CD4-positive, alpha-beta memory T cell (primary cell): ENCODE measurements at regions not wholly inside any gene's neighbourhood (a gene's known extent, or its start where the extent isn't known, plus 50 kb on each side); places are given as distances from the start of the nearest gene placed in this dataset.

Experiments used
- CTCF ChIA-PET: fragments of 350-600 bp; sonication (Branson Sonifier 250); formaldehyde crosslinking; loops from one replicate; lab custom pipeline; 2021; ENCODE audit warnings: inconsistent platforms; ENCODE audit not compliant: partially characterized antibody; lab: Charles Lee
- POLR2A ChIA-PET: fragments of 350-600 bp; sonication (Branson Sonifier 250); formaldehyde crosslinking; loops from one replicate; lab custom pipeline; 2021; ENCODE audit not compliant: partially characterized antibody; lab: Charles Lee
- DNase-seq, 5 donors: peaks; one replicate each; pipeline versions ENCODE4 v3.0.0 to v3.0.0-alpha.2; 2020 to 2022; ENCODE audit warnings: mixed read lengths in 1 of 5
- H3K27ac ChIP-seq: one replicate; pipeline ENCODE4 v1.7.0; 2013; ENCODE audit warnings: low read depth, low read length
- H3K27me3 ChIP-seq: 2 replicates; pipeline ENCODE4 v1.7.0; 2013; ENCODE audit warnings: mild to moderate bottlenecking, low read length, moderate library complexity; ENCODE audit not compliant: insufficient read depth
- H3K36me3 ChIP-seq: 2 replicates; pipeline ENCODE4 v1.7.0; 2013; ENCODE audit warnings: mild to moderate bottlenecking, low read length, moderate library complexity; ENCODE audit not compliant: insufficient read depth
- H3K4me1 ChIP-seq: 2 replicates; pipeline ENCODE4 v1.7.0; 2013; ENCODE audit warnings: mild to moderate bottlenecking, low read length, moderate library complexity; ENCODE audit not compliant: insufficient read depth
- H3K4me3 ChIP-seq, 2 donors: one replicate each; pipeline ENCODE4 v1.7.0; 2013; ENCODE audit warnings: low read length in 2 of 2, mild to moderate bottlenecking in 1 of 2
- H3K9me3 ChIP-seq, 2 donors: one replicate each; pipeline ENCODE4 v1.7.0; 2013; ENCODE audit warnings: low read length in 2 of 2, control low read depth in 1 of 2; ENCODE audit not compliant: control insufficient read depth in 1 of 2
- H3K27ac Mint-ChIP-seq, 7 donors: one replicate each; pipeline ENCODE4 v1.8.0; 2020 to 2021; ENCODE audit warnings: mixed read lengths in 7 of 7, mild to moderate bottlenecking in 6 of 7, inconsistent platforms in 3 of 7, moderate library complexity in 3 of 7
- H3K27me3 Mint-ChIP-seq, 2 donors: one replicate each; pipeline ENCODE4 v1.8.0; 2020 to 2021; ENCODE audit warnings: mixed read lengths in 2 of 2
- H3K36me3 Mint-ChIP-seq, 2 donors: one replicate each; pipeline ENCODE4 v1.8.0; 2020 to 2021; ENCODE audit warnings: mixed read lengths in 2 of 2, inconsistent platforms in 1 of 2, mild to moderate bottlenecking in 1 of 2
- H3K4me1 Mint-ChIP-seq, 4 donors: one replicate each; pipeline ENCODE4 v1.8.0; 2020 to 2021; ENCODE audit warnings: mixed read lengths in 4 of 4, mild to moderate bottlenecking in 1 of 4
- H3K4me3 Mint-ChIP-seq, 8 donors: one replicate each; pipeline ENCODE4 v1.8.0; 2020 to 2021; ENCODE audit warnings: mixed read lengths in 8 of 8, mild to moderate bottlenecking in 7 of 8, moderate library complexity in 6 of 8, inconsistent platforms in 3 of 8
- H3K9me3 Mint-ChIP-seq, 8 donors: one replicate each; pipeline ENCODE4 v1.8.0; 2020 to 2021; ENCODE audit warnings: mixed read lengths in 8 of 8, mild to moderate bottlenecking in 5 of 8, inconsistent platforms in 3 of 8, moderate library complexity in 1 of 8
- intact Hi-C: fragments of 100-400 bp; cut with micrococcal nuclease; formaldehyde crosslinking; loops from one replicate; pipeline ENCODE4 v1.15.1; 2023

GRCh38 chr2:235115521-235115920, 163.7 kb downstream of the SH3BP4 start:
- Mint-ChIP-seq H3K27me3 (peaks cover 8 to 9% of the 10 kb centered on the region in 2 donors), H3K9me3 (peaks cover 0 to 12% (median 5%) of the 10 kb centered on the region in 8 donors), H3K4me1 (peaks cover 0 to 2% (median 0%) of the 10 kb centered on the region in 4 donors), H3K27ac (no peak overlapping the region), H3K36me3 (no peaks in the 10 kb centered on the region), H3K4me3 (no peak overlapping the region)
- Histone ChIP-seq H3K9me3 (no peaks in the 10 kb centered on the region), H3K27ac (no peak overlapping the region), H3K4me1 (no peaks in the 10 kb centered on the region), H3K36me3 (no peaks in the 10 kb centered on the region), H3K27me3 (no peaks in the 10 kb centered on the region), H3K4me3 (no peak overlapping the region)
- ChIA-PET POLR2A (no interaction called here), CTCF (interaction anchor here (1.9 kb wide), 1 partner anchor 559 kb away, joined by 5 read pairs; no protein-coding TSS in a partner anchor)
- no peak for DNase-seq
- intact Hi-C loops = no loop called here

DNA sequence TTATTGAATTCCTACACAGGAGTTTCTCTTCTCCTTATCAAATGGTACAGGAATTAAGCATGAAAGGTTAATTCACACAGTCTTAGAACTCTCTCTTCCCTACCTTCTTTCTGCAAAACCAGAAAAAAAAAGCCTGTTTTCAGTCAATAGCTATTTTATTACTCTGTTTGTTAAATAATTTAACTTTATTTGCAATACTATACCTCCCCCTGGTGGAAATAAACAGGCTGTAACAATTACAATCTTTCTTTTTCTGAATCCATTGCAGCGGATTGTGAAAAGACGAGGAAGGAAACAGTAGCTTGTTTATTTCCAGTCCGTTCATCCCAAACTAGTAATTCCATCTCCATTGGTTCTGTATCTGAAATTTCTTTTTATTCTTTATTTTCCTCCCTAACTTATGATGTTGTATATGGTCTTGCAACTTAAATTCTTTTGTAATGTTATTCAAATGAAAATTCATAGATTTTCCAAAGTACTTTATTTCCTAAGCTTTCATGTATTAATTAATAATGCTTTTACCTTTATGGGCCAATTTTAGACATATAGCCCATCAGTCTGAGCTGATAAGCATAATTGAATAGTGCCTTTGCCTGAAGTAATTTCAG, 165.2 kb downstream of the SH3BP4 start:
- no peak overlapping the region for H3K4me3 Mint-ChIP-seq
- peak in 4 of 5 donors; percentile 10 to 26 (median 24) for DNase-seq
- no peaks in the 10 kb centered on the region for H3K36me3 ChIP-seq
- no peaks in the 10 kb centered on the region for H3K9me3 ChIP-seq
- no peaks in the 10 kb centered on the region for H3K4me1 ChIP-seq
- intact Hi-C loops = loop anchor here (1.0 kb wide), 1 partner anchor 567 kb away; no protein-coding TSS in a partner anchor
- CTCF ChIA-PET = interaction anchor here (0.7 to 1.9 kb wide), 9 partner anchors 10 to 571 kb away, joined by 3 to 8 read pairs (median 4); no protein-coding TSS in a partner anchor
- H3K27me3 Mint-ChIP-seq = peaks cover 8 to 13% of the 10 kb centered on the region in 2 donors
- no peak overlapping the region for H3K4me3 ChIP-seq
- H3K27ac ChIP-seq = no peak overlapping the region
- POLR2A ChIA-PET = no interaction called here
- no peaks in the 10 kb centered on the region for H3K36me3 Mint-ChIP-seq
- H3K27ac Mint-ChIP-seq = no peak overlapping the region
- peaks cover 0 to 2% (median 0%) of the 10 kb centered on the region in 4 donors for H3K4me1 Mint-ChIP-seq
- H3K9me3 Mint-ChIP-seq = peaks cover 0 to 12% (median 5%) of the 10 kb centered on the region in 8 donors
- H3K27me3 ChIP-seq = no peaks in the 10 kb centered on the region

- Mint-ChIP-seq H3K36me3 (no peaks in the 10 kb centered on the region), H3K27ac (no peak overlapping the region), H3K4me3 (no peak overlapping the region), H3K27me3 (peaks cover 13 to 16% of the 10 kb centered on the region in 2 donors), H3K4me1 (no peaks in the 10 kb centered on the region), H3K9me3 (no peaks in the 10 kb centered on the region)
- no peak for DNase-seq
- Histone ChIP-seq H3K36me3 (no peaks in the 10 kb centered on the region), H3K27me3 (peaks cover 3% of the 10 kb centered on the region), H3K4me3 (no peak overlapping the region), H3K4me1 (no peaks in the 10 kb centered on the region), H3K27ac (no peak overlapping the region), H3K9me3 (no peaks in the 10 kb centered on the region)
- POLR2A ChIA-PET = no interaction called here
- CTCF ChIA-PET = no interaction called here
- intact Hi-C loops = no loop called here
Observed at GRCh38 chr2:235126768-235127167, 175.0 kb downstream of the SH3BP4 start.

- H3K36me3 ChIP-seq = no peaks in the 10 kb centered on the region
- Mint-ChIP-seq H3K4me3 (no peak overlapping the region), H3K27ac (no peak overlapping the region), H3K27me3 (peaks cover 12 to 16% of the 10 kb centered on the region in 2 donors), H3K4me1 (no peaks in the 10 kb centered on the region), H3K9me3 (no peaks in the 10 kb centered on the region), H3K36me3 (no peaks in the 10 kb centered on the region)
- no peak overlapping the region for H3K27ac ChIP-seq
- ChIA-PET CTCF (no interaction called here), POLR2A (no interaction called here)
- H3K4me1 ChIP-seq = no peaks in the 10 kb centered on the region
- intact Hi-C loops = no loop called here
- DNase-seq = no peak
- no peaks in the 10 kb centered on the region for H3K9me3 ChIP-seq
- peaks cover 4% of the 10 kb centered on the region for H3K27me3 ChIP-seq
- H3K4me3 ChIP-seq = no peak overlapping the region
Observed at GRCh38 chr2:235127931-235128330, 176.1 kb downstream of the SH3BP4 start.

GRCh38 chr2:235129850-235130249, 178.0 kb downstream of the SH3BP4 start:
- peaks cover 13 to 16% of the 10 kb centered on the region in 2 donors for H3K27me3 Mint-ChIP-seq
- no peak overlapping the region for H3K27ac Mint-ChIP-seq
- H3K4me3 ChIP-seq = no peak overlapping the region
- no peak overlapping the region for H3K27ac ChIP-seq
- H3K4me3 Mint-ChIP-seq = no peak overlapping the region
- intact Hi-C loops = no loop called here
- H3K27me3 ChIP-seq = peaks cover 4% of the 10 kb centered on the region
- H3K36me3 ChIP-seq = no peaks in the 10 kb centered on the region
- CTCF ChIA-PET = no interaction called here
- no peaks in the 10 kb centered on the region for H3K4me1 ChIP-seq
- DNase-seq = no peak
- H3K36me3 Mint-ChIP-seq = no peaks in the 10 kb centered on the region
- no peaks in the 10 kb centered on the region for H3K9me3 ChIP-seq
- no peaks in the 10 kb centered on the region for H3K4me1 Mint-ChIP-seq
- H3K9me3 Mint-ChIP-seq = no peaks in the 10 kb centered on the region
- POLR2A ChIA-PET = no interaction called here

DNA sequence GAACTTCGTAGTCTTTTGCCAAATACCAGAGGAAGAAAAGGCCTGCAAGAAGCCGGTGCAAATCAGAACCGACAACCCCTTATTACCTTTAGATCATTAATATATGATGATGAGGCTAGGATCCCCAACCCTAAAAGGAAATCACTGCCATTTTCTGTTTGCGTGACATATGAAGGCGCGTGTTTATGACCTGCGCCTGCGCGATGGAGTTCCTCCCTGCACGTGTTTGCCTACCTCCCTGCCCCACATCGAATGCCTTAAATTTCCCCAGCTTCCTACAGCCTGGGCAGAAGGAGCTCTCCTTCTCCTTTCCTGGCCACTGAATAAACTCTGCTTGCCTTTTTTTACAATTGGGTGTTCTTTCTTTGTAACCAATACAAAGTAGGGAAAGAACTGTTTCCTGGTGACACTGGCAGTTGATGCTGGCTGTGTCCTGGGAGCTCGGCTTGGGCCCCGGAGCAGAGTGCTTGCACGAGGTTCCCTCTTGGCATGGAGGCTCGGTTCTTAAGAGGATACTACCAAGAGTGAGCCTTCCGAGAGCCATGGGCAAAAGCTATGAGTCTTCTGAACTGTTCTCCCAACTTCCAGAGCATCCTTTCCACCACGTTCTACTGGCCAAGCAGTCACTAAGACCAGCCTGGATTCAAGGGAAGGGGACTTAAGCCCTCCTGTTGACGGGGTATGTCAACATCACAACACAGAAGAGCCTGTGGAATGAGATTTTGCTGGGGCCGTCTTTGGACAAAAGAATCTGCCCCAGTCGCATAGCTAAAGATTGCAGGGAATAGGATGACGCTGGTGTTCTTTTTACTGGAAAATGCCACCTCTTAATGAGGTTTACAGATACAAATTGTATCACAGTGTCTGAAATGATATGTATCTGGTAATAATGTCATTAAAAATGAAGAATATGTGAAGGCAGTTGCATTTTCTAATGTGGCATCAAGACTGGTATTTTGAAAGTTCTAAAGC, 179.8 kb downstream of the SH3BP4 start:
- Histone ChIP-seq H3K27me3 (peaks cover 11% of the 10 kb centered on the region), H3K4me3 (no peak overlapping the region), H3K36me3 (no peaks in the 10 kb centered on the region), H3K9me3 (no peaks in the 10 kb centered on the region), H3K4me1 (peaks cover 3% of the 10 kb centered on the region), H3K27ac (no peak overlapping the region)
- CTCF ChIA-PET = interaction anchor here (0.8 to 1.6 kb wide), 2 partner anchors 14 to 615 kb away, joined by 3 to 4 read pairs; no protein-coding TSS in a partner anchor
- no peak overlapping the region for H3K27ac Mint-ChIP-seq
- no peak overlapping the region for H3K4me3 Mint-ChIP-seq
- DNase-seq = no peak
- no peaks in the 10 kb centered on the region for H3K36me3 Mint-ChIP-seq
- intact Hi-C loops = no loop called here
- H3K9me3 Mint-ChIP-seq = no peaks in the 10 kb centered on the region
- peaks cover 11 to 16% of the 10 kb centered on the region in 2 donors for H3K27me3 Mint-ChIP-seq
- no peaks in the 10 kb centered on the region for H3K4me1 Mint-ChIP-seq
- POLR2A ChIA-PET = no interaction called here

GRCh38 chr2:235132651-235133050, 180.8 kb downstream of the SH3BP4 start:
- POLR2A ChIA-PET = no interaction called here
- CTCF ChIA-PET = interaction anchor here (4.6 kb wide), 1 partner anchor 461 kb away, joined by 18 read pairs; no protein-coding TSS in a partner anchor
- peaks cover 11 to 14% of the 10 kb centered on the region in 2 donors for H3K27me3 Mint-ChIP-seq

More at GRCh38 chr2:235132651-235133050, 180.8 kb downstream of the SH3BP4 start:
- no peaks in the 10 kb centered on the region for H3K36me3 ChIP-seq
- H3K9me3 ChIP-seq = no peaks in the 10 kb centered on the region
- Mint-ChIP-seq H3K4me3 (no peak overlapping the region), H3K27ac (no peak overlapping the region), H3K9me3 (no peaks in the 10 kb centered on the region), H3K4me1 (no peaks in the 10 kb centered on the region), H3K36me3 (no peaks in the 10 kb centered on the region)
- intact Hi-C loops = no loop called here
- no peak overlapping the region for H3K4me3 ChIP-seq
- H3K4me1 ChIP-seq = peaks cover 3% of the 10 kb centered on the region
- peaks cover 11% of the 10 kb centered on the region for H3K27me3 ChIP-seq
- no peak for DNase-seq
- H3K27ac ChIP-seq = no peak overlapping the region
